Body of pancreas (tissue), 4 donors: ENCODE measurements at regions not wholly inside any gene's neighbourhood (a gene's known extent, or its start where the extent isn't known, plus 50 kb on each side); places are given as distances from the start of the nearest gene placed in this dataset.

Experiments
- CTCF ChIP-seq, 7 experiments: fragments of 450-650 bp in 4 of 7; fragments of 200-600 bp in 3 of 7; sonication (generic) in 3 of 7; IDR thresholded peaks; one replicate each; pipeline ENCODE4 v1.5.1; 2016 to 2019; ENCODE audit warnings: antibody characterized with exemption in 7 of 7
- POLR2A ChIP-seq, 3 donors: fragments of 450-650 bp; IDR thresholded peaks; one replicate each; pipeline ENCODE4 v1.6.1; 2016; ENCODE audit warnings: antibody characterized with exemption in 3 of 3, mild to moderate bottlenecking in 2 of 3

DNA sequence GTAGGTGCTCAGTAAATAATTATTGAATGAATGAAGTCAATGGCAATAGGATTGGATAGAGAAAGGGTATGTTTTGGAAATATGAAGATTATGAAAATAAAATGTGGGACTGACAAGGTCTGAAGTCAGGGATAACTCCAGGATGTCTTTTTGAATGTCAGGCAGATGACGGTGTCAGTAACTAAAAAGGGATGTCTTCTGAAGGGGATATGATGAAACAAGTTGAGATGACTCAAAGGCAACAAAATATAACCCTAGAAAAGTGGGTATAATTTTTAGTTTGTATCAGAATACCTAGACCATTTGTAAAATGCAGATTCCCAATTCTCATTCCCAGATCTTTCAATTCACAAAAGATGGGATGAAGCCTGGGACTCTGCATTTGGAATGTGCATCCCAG, 257.3 kb upstream of the SGK1 start:
- TF ChIP-seq CTCF (IDR thresholded peaks at IDR 0.05) = no peak
- no peak for TF ChIP-seq POLR2A (IDR thresholded peaks at IDR 0.05)
